HepG2 (cell line): ENCODE measurements at regions not wholly inside any gene's neighbourhood (a gene's known extent, or its start where the extent isn't known, plus 50 kb on each side); places are given as distances from the start of the nearest gene placed in this dataset.

ENCODE experiments used
- ATF3 ChIP-seq: sonication (generic); formaldehyde crosslinking; IDR thresholded peaks from 2 replicates; pipeline ENCODE4 v1.4.0; 2020; ENCODE audit warnings: missing genetic modification reagents
- BORCS8-MEF2B ChIP-seq: sonication (generic); formaldehyde crosslinking; IDR thresholded peaks from 2 replicates; pipeline ENCODE4 v1.8.0; 2022; ENCODE audit warnings: mild to moderate bottlenecking, missing genetic modification reagents
- DNMT3B ChIP-seq: conservative IDR thresholded peaks from 2 replicates; pipeline ENCODE4 v1.6.1; 2016; ENCODE audit warnings: missing biosample characterization, control low read depth
- FOXJ3 ChIP-seq: sonication (generic); formaldehyde crosslinking; IDR thresholded peaks from 2 replicates; pipeline ENCODE4 v1.4.0; 2020; ENCODE audit warnings: missing genetic modification reagents, mild to moderate bottlenecking, borderline replicate concordance
- HMGXB3 ChIP-seq: sonication (generic); formaldehyde crosslinking; IDR thresholded peaks from 2 replicates; pipeline ENCODE4 v1.4.0; 2020; ENCODE audit warnings: missing genetic modification reagents, borderline replicate concordance
- NR1H2 ChIP-seq: sonication (generic); formaldehyde crosslinking; IDR thresholded peaks from 2 replicates; pipeline ENCODE4 v1.8.1; 2022; ENCODE audit warnings: low read depth, missing genetic modification reagents, borderline replicate concordance
- TSC22D2 ChIP-seq: sonication (generic); formaldehyde crosslinking; IDR thresholded peaks from 2 replicates; pipeline ENCODE4 v1.5.1; 2020; ENCODE audit warnings: missing genetic modification reagents, mild to moderate bottlenecking, borderline replicate concordance
- ZFP91 ChIP-seq: sonication (generic); formaldehyde crosslinking; IDR thresholded peaks from 2 replicates; pipeline ENCODE4 v1.9.0; 2022; ENCODE audit warnings: missing genetic modification reagents, mild to moderate bottlenecking, borderline replicate concordance
- ZNF282 ChIP-seq: fragments of 450-650 bp; IDR thresholded peaks from 2 replicates; pipeline ENCODE4 v1.6.1; 2018; ENCODE audit not compliant: partially characterized antibody
- ZNF451 ChIP-seq: sonication (generic); formaldehyde crosslinking; IDR thresholded peaks from 2 replicates; pipeline ENCODE4 v1.5.0; 2020; ENCODE audit warnings: mild to moderate bottlenecking, missing genetic modification reagents
- ZNF563 ChIP-seq: sonication (generic); formaldehyde crosslinking; IDR thresholded peaks from 2 replicates; pipeline ENCODE4 v1.8.0; 2022; ENCODE audit warnings: mild to moderate bottlenecking, moderate library complexity, missing genetic modification reagents
- ZNF883 ChIP-seq: sonication (generic); formaldehyde crosslinking; IDR thresholded peaks from 2 replicates; pipeline ENCODE4 v1.5.1; 2020; ENCODE audit warnings: mild to moderate bottlenecking, missing genetic modification reagents; ENCODE audit errors: not compliant biosample characterization
- TF ChIP-seq, protein P1 (sequence below): sonication (generic); formaldehyde crosslinking; IDR thresholded peaks from 2 replicates; pipeline ENCODE4 v1.5.1; 2020; ENCODE audit warnings: mild to moderate bottlenecking, missing genetic modification reagents, borderline replicate concordance
- TF ChIP-seq, protein P2 (sequence below): sonication (generic); formaldehyde crosslinking; IDR thresholded peaks from 2 replicates; pipeline ENCODE4 v1.5.1; 2020; ENCODE audit warnings: missing genetic modification reagents, mild to moderate bottlenecking, borderline replicate concordance

DNA sequence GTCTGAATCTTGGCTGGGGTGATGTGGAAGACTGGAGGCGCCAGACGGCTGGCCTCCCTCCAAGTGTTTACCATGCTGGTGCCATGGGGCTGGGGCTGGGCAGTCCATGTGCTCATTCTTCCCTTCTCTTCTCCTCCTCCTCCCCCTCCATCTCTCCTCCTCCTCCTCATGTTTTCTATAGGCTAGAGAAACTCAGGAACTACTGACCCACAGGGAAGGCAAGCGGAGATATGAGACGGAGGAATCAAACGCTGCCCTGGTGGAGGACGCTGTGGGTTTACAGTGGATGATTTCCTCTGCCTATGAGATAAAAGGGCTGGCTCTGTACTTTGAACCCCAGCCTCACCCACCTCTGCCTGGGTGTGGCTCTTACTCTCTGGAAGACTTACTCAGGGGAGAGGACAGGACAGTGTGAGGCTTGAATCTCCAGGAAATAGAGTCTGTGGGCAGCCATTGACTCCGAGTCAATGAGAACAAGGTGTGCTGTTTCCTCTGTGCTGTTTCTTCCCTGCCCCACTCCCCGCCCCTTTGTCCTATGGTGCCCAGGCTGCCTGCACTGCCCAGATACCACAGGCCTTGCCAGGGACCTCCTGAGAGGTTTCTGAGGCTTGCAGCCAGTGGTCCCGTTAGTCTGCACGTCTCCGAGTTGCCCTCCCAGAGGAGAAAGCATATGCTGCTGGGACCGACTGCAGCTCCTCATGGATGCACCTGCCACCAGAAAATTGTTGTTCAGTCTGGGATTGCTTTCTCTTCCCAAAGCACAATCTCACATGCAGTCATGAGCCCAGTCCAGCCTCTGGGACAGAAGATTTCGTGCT is 132.6 kb upstream of the ARHGAP5 start (continued):
- no peak for TF ChIP-seq DNMT3B (CRISPR knock-in tag)
- TF ChIP-seq BORCS8-MEF2B (CRISPR knock-in tag), result peak; percentile 14; the same call in 1 of the 2 replicates
- peak; percentile 61 for TF ChIP-seq ZFP91
- no peak for TF ChIP-seq ZNF282
- TF ChIP-seq ZNF451 (CRISPR knock-in tag), result no peak
- no peak for TF ChIP-seq FOXJ3 (CRISPR knock-in tag)
- peak; percentile 16 for TF ChIP-seq ZNF883
- no peak for TF ChIP-seq NR1H2 (CRISPR knock-in tag)
- TF ChIP-seq, protein P1, sequence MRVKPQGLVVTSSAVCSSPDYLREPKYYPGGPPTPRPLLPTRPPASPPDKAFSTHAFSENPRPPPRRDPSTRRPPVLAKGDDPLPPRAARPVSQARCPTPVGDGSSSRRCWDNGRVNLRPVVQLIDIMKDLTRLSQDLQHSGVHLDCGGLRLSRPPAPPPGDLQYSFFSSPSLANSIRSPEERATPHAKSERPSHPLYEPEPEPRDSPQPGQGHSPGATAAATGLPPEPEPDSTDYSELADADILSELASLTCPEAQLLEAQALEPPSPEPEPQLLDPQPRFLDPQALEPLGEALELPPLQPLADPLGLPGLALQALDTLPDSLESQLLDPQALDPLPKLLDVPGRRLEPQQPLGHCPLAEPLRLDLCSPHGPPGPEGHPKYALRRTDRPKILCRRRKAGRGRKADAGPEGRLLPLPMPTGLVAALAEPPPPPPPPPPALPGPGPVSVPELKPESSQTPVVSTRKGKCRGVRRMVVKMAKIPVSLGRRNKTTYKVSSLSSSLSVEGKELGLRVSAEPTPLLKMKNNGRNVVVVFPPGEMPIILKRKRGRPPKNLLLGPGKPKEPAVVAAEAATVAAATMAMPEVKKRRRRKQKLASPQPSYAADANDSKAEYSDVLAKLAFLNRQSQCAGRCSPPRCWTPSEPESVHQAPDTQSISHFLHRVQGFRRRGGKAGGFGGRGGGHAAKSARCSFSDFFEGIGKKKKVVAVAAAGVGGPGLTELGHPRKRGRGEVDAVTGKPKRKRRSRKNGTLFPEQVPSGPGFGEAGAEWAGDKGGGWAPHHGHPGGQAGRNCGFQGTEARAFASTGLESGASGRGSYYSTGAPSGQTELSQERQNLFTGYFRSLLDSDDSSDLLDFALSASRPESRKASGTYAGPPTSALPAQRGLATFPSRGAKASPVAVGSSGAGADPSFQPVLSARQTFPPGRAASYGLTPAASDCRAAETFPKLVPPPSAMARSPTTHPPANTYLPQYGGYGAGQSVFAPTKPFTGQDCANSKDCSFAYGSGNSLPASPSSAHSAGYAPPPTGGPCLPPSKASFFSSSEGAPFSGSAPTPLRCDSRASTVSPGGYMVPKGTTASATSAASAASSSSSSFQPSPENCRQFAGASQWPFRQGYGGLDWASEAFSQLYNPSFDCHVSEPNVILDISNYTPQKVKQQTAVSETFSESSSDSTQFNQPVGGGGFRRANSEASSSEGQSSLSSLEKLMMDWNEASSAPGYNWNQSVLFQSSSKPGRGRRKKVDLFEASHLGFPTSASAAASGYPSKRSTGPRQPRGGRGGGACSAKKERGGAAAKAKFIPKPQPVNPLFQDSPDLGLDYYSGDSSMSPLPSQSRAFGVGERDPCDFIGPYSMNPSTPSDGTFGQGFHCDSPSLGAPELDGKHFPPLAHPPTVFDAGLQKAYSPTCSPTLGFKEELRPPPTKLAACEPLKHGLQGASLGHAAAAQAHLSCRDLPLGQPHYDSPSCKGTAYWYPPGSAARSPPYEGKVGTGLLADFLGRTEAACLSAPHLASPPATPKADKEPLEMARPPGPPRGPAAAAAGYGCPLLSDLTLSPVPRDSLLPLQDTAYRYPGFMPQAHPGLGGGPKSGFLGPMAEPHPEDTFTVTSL (CRISPR knock-in tag), result peak; percentile 54; the same call in 1 of the 2 replicates
- TF ChIP-seq ZNF563, result no peak
- TF ChIP-seq, protein P2, sequence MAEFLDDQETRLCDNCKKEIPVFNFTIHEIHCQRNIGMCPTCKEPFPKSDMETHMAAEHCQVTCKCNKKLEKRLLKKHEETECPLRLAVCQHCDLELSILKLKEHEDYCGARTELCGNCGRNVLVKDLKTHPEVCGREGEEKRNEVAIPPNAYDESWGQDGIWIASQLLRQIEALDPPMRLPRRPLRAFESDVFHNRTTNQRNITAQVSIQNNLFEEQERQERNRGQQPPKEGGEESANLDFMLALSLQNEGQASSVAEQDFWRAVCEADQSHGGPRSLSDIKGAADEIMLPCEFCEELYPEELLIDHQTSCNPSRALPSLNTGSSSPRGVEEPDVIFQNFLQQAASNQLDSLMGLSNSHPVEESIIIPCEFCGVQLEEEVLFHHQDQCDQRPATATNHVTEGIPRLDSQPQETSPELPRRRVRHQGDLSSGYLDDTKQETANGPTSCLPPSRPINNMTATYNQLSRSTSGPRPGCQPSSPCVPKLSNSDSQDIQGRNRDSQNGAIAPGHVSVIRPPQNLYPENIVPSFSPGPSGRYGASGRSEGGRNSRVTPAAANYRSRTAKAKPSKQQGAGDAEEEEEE (CRISPR knock-in tag), result no peak
- peak; percentile 52 for TF ChIP-seq HMGXB3 (CRISPR knock-in tag)
- peak; percentile 10; the same call in 1 of the 2 replicates for TF ChIP-seq ATF3
- no peak for TF ChIP-seq TSC22D2 (CRISPR knock-in tag)
